Activated T-helper 1 cell treated with anti-CD3 and anti-CD28 coated beads, Interleukin-12 subunit alpha, Interleukin-12 subunit beta, Interleukin-2, Interleukin-4 antibody, amounts not matched to agents 30 ng/mL and 10 ng/mL and 1 ng/mL, durations not matched to agents 14 hours and 24 hours and 36 hours (primary cell): ENCODE measurements at regions not wholly inside any gene's neighbourhood (a gene's known extent, or its start where the extent isn't known, plus 50 kb on each side); places are given as distances from the start of the nearest gene placed in this dataset.
A peak's percentile ranks its signal among the peaks of the same experiment; 100 is the strongest.
"Not testable (repeated sequence)": the region's sequence is repeated elsewhere in the genome, so short reads cannot be mapped to it uniquely, and the experiment has no call there.

Source experiments
- DNase-seq: peaks from one replicate; pipeline ENCODE4 v3.0.0; 2021; ENCODE audit warnings: low spot score
- H3K27ac Mint-ChIP-seq: one replicate; pipeline ENCODE4 v1.8.0; 2021; ENCODE audit warnings: mild to moderate bottlenecking, mixed read lengths
- H3K27me3 Mint-ChIP-seq: one replicate; pipeline ENCODE4 v1.8.0; 2022; ENCODE audit warnings: mild to moderate bottlenecking, moderate library complexity, mixed read lengths; ENCODE audit not compliant: insufficient read depth
- H3K36me3 Mint-ChIP-seq: one replicate; pipeline ENCODE4 v1.8.0; 2021; ENCODE audit warnings: low read depth, mixed read lengths
- H3K4me1 Mint-ChIP-seq: one replicate; pipeline ENCODE4 v1.8.0; 2021; ENCODE audit warnings: low read depth, mixed read lengths
- H3K4me3 Mint-ChIP-seq: one replicate; pipeline ENCODE4 v1.8.0; 2021; ENCODE audit warnings: mild to moderate bottlenecking, moderate library complexity, mixed read lengths
- H3K9me3 Mint-ChIP-seq: one replicate; pipeline ENCODE4 v1.8.0; 2021; ENCODE audit warnings: mixed read lengths
- intact Hi-C: fragments of 100-400 bp; cut with micrococcal nuclease; formaldehyde crosslinking; loops from one replicate; pipeline ENCODE4 v1.15.1; 2024

- Mint-ChIP-seq H3K27me3 (peaks cover 11% of the 10 kb centered on the region), H3K27ac (peak overlapping the region; percentile 26), H3K4me3 (no peak overlapping the region), H3K4me1 (peaks cover 48% of the 10 kb centered on the region), H3K36me3 (peaks cover 2% of the 10 kb centered on the region), H3K9me3 (no peaks in the 10 kb centered on the region)
- intact Hi-C loops = no loop called here
- DNase-seq = no peak
Observed at GRCh38 chr9:129456549-129457324, 164.2 kb downstream of the C9orf50 start.

GRCh38 chr9:129455151-129455995 lies 165.5 kb downstream of the C9orf50 start:
- Mint-ChIP-seq H3K27me3 (peaks cover 13% of the 10 kb centered on the region), H3K9me3 (no peaks in the 10 kb centered on the region), H3K36me3 (peaks cover 2% of the 10 kb centered on the region), H3K27ac (no peak overlapping the region), H3K4me3 (no peak overlapping the region), H3K4me1 (peaks cover 50% of the 10 kb centered on the region)
- intact Hi-C loops = no loop called here
- DNase-seq = no peak

- H3K4me3 Mint-ChIP-seq = no peak overlapping the region
- DNase-seq = no peak
- H3K4me1 Mint-ChIP-seq = peaks cover 50% of the 10 kb centered on the region
- peaks cover 13% of the 10 kb centered on the region for H3K27me3 Mint-ChIP-seq
- H3K9me3 Mint-ChIP-seq = no peaks in the 10 kb centered on the region
- peak overlapping the region; percentile 74 for H3K27ac Mint-ChIP-seq
- intact Hi-C loops = no loop called here
- H3K36me3 Mint-ChIP-seq = peaks cover 2% of the 10 kb centered on the region
Observed at GRCh38 chr9:129454467-129455067, 166.3 kb downstream of the C9orf50 start.

DNA sequence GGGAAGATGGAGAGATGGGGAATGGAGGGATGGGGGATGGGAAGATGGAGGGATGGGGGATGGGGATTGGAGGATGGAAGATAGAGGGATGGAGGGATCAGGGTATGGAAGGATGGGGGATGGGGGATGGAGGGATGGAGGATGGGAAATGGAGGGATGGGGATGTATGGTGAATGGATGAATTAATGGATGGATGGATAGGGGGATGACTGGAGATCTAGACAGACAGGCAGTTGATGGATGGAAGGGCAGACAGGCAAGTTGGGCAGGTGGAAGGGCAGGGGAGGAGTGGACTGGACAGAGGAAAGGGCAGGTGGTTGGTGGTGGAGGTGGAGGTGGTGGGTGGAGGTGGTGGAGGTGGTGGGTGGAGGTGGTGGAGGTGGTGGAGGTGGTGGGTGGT lies 167.2 kb downstream of the C9orf50 start:
- intact Hi-C loops = no loop called here
- Mint-ChIP-seq H3K4me3 (no peak overlapping the region), H3K27me3 (peaks cover 13% of the 10 kb centered on the region), H3K36me3 (peaks cover 2% of the 10 kb centered on the region), H3K27ac (peak overlapping the region; percentile 89), H3K9me3 (no peaks in the 10 kb centered on the region), H3K4me1 (peaks cover 46% of the 10 kb centered on the region)
- no peak for DNase-seq

DNA sequence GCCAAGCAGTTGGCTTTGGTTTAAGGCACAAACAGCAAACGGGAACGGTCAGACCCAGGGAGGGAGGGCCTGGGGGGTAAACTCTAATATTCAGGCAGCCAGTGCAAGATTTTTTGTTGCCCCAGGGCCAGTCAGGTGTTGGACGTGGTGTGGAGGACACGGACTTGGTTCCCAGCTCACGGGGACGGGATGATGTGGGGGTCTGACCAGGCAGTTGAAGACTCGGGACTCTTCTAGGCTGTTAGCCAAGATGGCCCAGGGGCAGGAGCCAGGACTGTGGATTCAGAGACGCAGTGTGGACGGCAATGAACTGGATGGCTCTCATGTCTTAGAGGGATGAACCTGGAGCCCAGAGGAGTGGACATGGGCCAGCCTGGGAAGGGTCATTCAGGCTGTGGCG lies 169.2 kb downstream of the C9orf50 start:
- Mint-ChIP-seq H3K27me3 (peaks cover 17% of the 10 kb centered on the region), H3K27ac (peak overlapping the region; percentile 55), H3K4me1 (peaks cover 26% of the 10 kb centered on the region), H3K9me3 (no peaks in the 10 kb centered on the region), H3K36me3 (no peaks in the 10 kb centered on the region), H3K4me3 (no peak overlapping the region)
- no peak for DNase-seq
- intact Hi-C loops = no loop called here

DNA sequence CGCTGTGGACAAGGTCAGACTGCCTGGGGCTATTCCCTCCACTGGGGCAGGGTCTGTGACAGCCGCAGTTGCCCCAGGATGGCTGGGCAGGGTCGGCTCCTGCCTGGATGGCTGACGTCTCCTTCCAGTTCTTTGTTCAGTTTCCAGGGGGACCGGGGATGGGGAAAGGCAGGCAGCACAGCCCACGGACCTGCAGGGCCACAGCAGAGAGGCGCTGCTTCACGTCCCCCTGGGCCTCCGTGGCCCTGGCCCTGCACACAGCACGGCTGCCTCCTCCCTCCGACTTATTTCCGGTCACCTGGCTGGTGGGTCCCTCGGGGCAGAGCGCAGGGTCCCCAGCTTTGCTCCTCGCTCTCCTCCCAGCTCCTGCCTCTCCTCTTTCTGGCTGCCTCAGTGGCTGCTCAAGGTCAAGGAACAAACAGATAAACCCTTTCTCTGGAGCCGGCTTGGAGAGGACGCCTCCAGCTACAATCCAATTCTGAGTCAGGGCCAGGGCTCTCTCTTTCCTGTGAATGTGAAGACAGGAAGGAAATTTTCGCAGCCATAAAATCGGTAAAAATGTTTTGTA lies 169.7 kb downstream of the C9orf50 start:
- no peak for DNase-seq
- H3K36me3 Mint-ChIP-seq = no peaks in the 10 kb centered on the region
- H3K4me1 Mint-ChIP-seq = peaks cover 21% of the 10 kb centered on the region
- intact Hi-C loops = no loop called here
- peak overlapping the region; percentile 55 for H3K27ac Mint-ChIP-seq
- H3K9me3 Mint-ChIP-seq = no peaks in the 10 kb centered on the region
- peaks cover 17% of the 10 kb centered on the region for H3K27me3 Mint-ChIP-seq
- no peak overlapping the region for H3K4me3 Mint-ChIP-seq

DNA sequence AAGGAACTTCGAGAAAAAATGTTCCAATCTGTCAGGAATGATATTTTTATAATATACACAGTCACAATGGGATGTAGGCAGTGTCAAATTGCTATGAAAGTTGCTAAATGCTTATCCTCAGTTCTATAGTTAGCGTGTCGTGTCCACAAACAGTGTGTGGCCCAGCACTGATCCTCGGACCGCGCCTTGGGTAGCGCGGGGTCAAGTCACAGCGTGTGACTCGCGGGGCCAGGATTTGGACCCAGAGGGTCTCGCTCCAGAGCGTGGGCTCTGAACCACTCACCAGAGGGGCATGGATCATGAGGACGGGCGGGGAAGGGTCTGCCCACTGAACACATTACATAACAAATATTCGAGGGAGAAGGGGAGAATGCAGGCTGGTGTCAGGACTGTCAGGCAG lies 171.8 kb downstream of the C9orf50 start:
- intact Hi-C loops = no loop called here
- Mint-ChIP-seq H3K4me1 (peaks cover 13% of the 10 kb centered on the region), H3K4me3 (no peak overlapping the region), H3K27me3 (peaks cover 20% of the 10 kb centered on the region), H3K27ac (no peak overlapping the region), H3K9me3 (no peaks in the 10 kb centered on the region), H3K36me3 (no peaks in the 10 kb centered on the region)
- no peak for DNase-seq

DNA sequence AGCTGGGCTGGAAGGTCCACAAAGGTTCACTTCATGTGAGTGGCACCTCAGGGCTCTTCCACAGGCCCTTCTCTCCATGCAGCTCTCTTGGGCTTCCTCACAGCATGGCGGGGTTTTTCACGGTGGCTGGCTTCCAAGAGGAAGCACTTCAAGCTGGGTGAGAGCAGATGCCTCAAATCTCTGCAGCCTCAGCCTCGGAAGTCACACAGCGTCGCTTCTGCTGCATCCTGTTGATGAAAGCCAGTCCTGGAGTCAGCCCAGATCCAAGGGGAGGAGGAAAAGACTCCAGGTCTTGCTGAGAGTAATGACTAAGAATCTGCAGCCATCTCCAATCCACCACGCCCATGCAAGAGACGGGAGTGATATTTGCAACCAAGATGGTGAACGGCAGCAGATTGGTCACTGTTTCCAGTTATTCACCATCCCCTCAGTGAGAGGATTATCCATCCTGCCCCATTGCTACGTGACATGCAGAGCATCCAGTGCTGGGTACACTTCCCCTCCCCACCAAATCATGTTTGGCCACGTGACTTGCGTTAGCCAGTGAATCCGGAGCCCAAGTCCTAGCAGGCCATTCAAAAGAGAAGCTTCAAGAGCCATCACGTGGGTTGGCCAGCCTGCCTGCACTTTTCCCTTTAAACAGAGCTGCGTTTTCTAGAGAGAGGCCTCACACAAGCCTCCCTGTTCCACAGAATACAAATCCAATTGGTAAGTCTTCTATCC lies 173.9 kb downstream of the C9orf50 start:
- Mint-ChIP-seq H3K4me3 (no peak overlapping the region), H3K36me3 (no peaks in the 10 kb centered on the region), H3K4me1 (peaks cover 4% of the 10 kb centered on the region), H3K27ac (no peak overlapping the region), H3K9me3 (no peaks in the 10 kb centered on the region), H3K27me3 (peaks cover 15% of the 10 kb centered on the region)
- DNase-seq = no peak
- intact Hi-C loops = no loop called here

DNA sequence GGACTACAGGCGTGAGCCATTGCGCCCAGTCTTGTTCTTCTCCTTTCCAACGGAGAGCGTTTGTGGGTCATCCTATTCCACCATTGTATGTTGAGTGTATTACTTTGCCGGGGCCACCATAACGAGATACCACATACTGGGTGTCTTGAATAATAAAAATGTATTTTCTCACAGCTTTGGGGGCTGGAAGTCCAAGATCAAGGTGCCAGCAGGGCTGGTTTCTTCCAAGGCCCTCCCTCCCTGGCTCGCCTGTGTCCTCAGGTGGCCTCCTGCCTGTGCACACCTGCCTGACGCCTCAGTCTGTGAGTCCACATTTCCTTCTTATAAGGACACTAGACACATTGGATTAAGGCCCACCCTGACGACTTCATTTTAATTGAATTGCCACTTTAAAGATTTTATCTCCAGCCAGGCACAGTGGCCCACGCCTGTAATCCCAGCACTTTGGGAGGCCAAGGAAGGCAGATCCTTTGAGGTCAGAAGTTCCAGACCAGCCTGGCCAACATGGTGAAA lies 175.1 kb downstream of the C9orf50 start:
- intact Hi-C loops = no loop called here
- DNase-seq = no peak
- H3K4me1 Mint-ChIP-seq = no peaks in the 10 kb centered on the region
- H3K36me3 Mint-ChIP-seq = no peaks in the 10 kb centered on the region
- no peak overlapping the region for H3K4me3 Mint-ChIP-seq
- no peaks in the 10 kb centered on the region for H3K9me3 Mint-ChIP-seq
- H3K27me3 Mint-ChIP-seq = peaks cover 15% of the 10 kb centered on the region
- H3K27ac Mint-ChIP-seq = no peak overlapping the region

DNA sequence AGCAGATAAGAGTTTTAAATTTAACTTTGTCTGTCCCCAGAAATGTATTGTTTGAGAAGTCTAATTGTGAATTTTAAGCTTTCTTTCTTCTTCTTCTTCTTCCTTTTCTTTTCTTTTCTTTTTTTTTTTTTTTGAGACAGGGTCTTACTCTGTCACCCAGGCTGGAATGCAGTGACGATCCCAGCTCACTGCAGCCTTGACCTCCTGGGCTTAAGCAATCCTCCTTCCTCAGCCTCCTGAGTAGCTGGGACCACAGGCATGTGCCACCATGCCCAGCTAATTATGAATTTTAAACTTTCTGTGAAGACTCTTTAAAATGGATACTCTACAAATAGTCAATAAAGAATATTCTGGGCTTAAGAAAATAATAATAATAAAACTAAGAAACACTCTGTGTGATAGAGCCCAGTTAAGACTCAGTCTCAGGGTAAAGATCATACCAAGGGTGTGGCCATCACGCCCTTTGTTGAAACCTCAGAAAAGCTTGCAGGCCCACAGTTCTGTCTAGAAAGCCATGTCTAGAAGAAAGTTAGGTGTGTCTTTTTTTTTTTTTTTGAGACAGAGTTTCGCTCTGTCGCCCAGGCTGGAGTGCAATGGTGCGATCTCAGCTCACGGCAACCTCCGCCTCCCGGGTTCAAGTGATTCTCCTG lies 177.3 kb downstream of the C9orf50 start:
- H3K9me3 Mint-ChIP-seq, intact Hi-C loops, H3K4me1 Mint-ChIP-seq, H3K4me3 Mint-ChIP-seq, H3K27ac Mint-ChIP-seq, DNase-seq, H3K36me3 Mint-ChIP-seq: not testable (repeated sequence)
- H3K27me3 Mint-ChIP-seq = peaks cover 34% of the 10 kb centered on the region

GRCh38 chr9:129442803-129443511 lies 177.9 kb downstream of the C9orf50 start:
- H3K9me3 Mint-ChIP-seq = no peaks in the 10 kb centered on the region
- no peaks in the 10 kb centered on the region for H3K4me1 Mint-ChIP-seq
- H3K27ac Mint-ChIP-seq = no peak overlapping the region
- no peak for DNase-seq
- intact Hi-C loops = no loop called here
- H3K27me3 Mint-ChIP-seq = peaks cover 41% of the 10 kb centered on the region
- no peak overlapping the region for H3K4me3 Mint-ChIP-seq
- H3K36me3 Mint-ChIP-seq = no peaks in the 10 kb centered on the region
